MV-4-11 (cell line): ENCODE measurements at regions not wholly inside any gene's neighbourhood (a gene's known extent, or its start where the extent isn't known, plus 50 kb on each side); places are given as distances from the start of the nearest gene placed in this dataset.
"Not testable (repeated sequence)": the region's sequence is repeated elsewhere in the genome, so short reads cannot be mapped to it uniquely, and the experiment has no call there.

ENCODE experiments used
- DNase-seq: peaks from one replicate; lab custom pipeline; 2025; lab: John Stamatoyannopoulos, UW

- DNase-seq = no peak
Measured at GRCh38 chr2:56971383-56971974, 787.7 kb downstream of the CCDC85A start.

- no peak for DNase-seq
Measured at GRCh38 chr2:56981554-56981953, 797.8 kb downstream of the CCDC85A start.

GRCh38 chr2:56985609-56986008 lies 801.8 kb downstream of the CCDC85A start:
- DNase-seq = no peak

- DNase-seq = no peak
Measured at GRCh38 chr2:57022496-57022895, 838.7 kb downstream of the CCDC85A start.

GRCh38 chr2:57044931-57045635 lies 861.3 kb downstream of the CCDC85A start:
- no peak for DNase-seq

- DNase-seq = no peak
Measured at GRCh38 chr2:57049273-57049672, 865.5 kb downstream of the CCDC85A start.

- DNase-seq = no peak
Measured at GRCh38 chr2:57050007-57050406, 866.2 kb downstream of the CCDC85A start.

GRCh38 chr2:57066301-57066700 lies 882.5 kb downstream of the CCDC85A start:
- not testable (repeated sequence) for DNase-seq

- DNase-seq = no peak
Measured at GRCh38 chr2:57075226-57075625, 891.4 kb downstream of the CCDC85A start.

GRCh38 chr2:57080035-57080434 lies 896.2 kb downstream of the CCDC85A start:
- DNase-seq = no peak

- no peak for DNase-seq
Measured at GRCh38 chr2:57084697-57085281, 901.0 kb downstream of the CCDC85A start.

- DNase-seq = no peak
Measured at GRCh38 chr2:57093020-57093419, 909.2 kb downstream of the CCDC85A start.

GRCh38 chr2:57097855-57098254 lies 914.1 kb downstream of the CCDC85A start:
- DNase-seq = no peak

GRCh38 chr2:57100436-57100835 lies 916.6 kb downstream of the CCDC85A start:
- DNase-seq = no peak

- no peak for DNase-seq
Measured at GRCh38 chr2:57105694-57106093, 921.9 kb downstream of the CCDC85A start.

- DNase-seq = no peak
Measured at GRCh38 chr2:57107353-57107752, 923.6 kb downstream of the CCDC85A start.

GRCh38 chr2:57111531-57111930 lies 927.7 kb downstream of the CCDC85A start:
- DNase-seq = no peak

GRCh38 chr2:57119141-57119540 lies 927.5 kb upstream of the VRK2 start:
- DNase-seq = no peak

GRCh38 chr2:57126410-57126809 lies 920.2 kb upstream of the VRK2 start:
- no peak for DNase-seq

- no peak for DNase-seq
Measured at GRCh38 chr2:57139179-57139578, 907.4 kb upstream of the VRK2 start.

GRCh38 chr2:57141269-57141668 lies 905.3 kb upstream of the VRK2 start:
- peak; percentile 5 for DNase-seq

- DNase-seq = no peak
Measured at GRCh38 chr2:57146951-57147350, 899.7 kb upstream of the VRK2 start.

- no peak for DNase-seq
Measured at GRCh38 chr2:57156231-57156924, 890.2 kb upstream of the VRK2 start.
